ENCODE measurements at regions not wholly inside any gene's neighbourhood (a gene's known extent, or its start where the extent isn't known, plus 50 kb on each side); places are given as distances from the start of the nearest gene placed in this dataset.

DNA sequence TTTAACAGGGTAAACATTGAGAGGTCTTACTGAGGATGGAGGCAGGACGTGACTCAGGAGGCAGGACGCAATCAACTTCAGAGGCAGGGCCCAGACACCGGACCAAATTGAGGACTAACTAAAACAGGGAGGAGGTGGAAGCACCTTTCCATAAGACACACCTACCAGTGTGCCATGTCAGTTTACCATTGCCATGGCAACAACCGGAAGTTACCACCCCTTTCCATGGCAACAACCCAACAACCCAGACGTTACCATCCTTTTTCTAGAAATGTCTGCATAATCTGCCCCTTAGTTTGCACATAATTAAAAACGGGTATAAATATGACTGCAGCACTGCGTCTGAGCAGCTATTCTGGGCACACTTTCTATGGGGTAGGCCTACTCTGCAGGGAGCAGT, 53.5 kb upstream of the SOX21 start:
- no peaks in the 10 kb centered on the region for H3K36me3 Mint-ChIP-seq (ENCODE audit: low read depth, unreplicated experiment)
- no peak overlapping the region for H3K27ac Mint-ChIP-seq (ENCODE audit: unreplicated experiment)
- no peaks in the 10 kb centered on the region for H3K4me1 Mint-ChIP-seq (ENCODE audit: unreplicated experiment)
- DNase-seq (ENCODE audit: low spot score): no peak
- no peak overlapping the region for H3K4me3 Mint-ChIP-seq (ENCODE audit: unreplicated experiment)
- TF ChIP-seq, protein P1, sequence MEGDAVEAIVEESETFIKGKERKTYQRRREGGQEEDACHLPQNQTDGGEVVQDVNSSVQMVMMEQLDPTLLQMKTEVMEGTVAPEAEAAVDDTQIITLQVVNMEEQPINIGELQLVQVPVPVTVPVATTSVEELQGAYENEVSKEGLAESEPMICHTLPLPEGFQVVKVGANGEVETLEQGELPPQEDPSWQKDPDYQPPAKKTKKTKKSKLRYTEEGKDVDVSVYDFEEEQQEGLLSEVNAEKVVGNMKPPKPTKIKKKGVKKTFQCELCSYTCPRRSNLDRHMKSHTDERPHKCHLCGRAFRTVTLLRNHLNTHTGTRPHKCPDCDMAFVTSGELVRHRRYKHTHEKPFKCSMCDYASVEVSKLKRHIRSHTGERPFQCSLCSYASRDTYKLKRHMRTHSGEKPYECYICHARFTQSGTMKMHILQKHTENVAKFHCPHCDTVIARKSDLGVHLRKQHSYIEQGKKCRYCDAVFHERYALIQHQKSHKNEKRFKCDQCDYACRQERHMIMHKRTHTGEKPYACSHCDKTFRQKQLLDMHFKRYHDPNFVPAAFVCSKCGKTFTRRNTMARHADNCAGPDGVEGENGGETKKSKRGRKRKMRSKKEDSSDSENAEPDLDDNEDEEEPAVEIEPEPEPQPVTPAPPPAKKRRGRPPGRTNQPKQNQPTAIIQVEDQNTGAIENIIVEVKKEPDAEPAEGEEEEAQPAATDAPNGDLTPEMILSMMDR (IDR thresholded peaks at IDR 0.05; ENCODE audit: unreplicated experiment): no peak
- H3K27me3 Mint-ChIP-seq (ENCODE audit: unreplicated experiment): peaks cover 2% of the 10 kb centered on the region
- no peaks in the 10 kb centered on the region for H3K9me3 Mint-ChIP-seq (ENCODE audit: unreplicated experiment)

DNA sequence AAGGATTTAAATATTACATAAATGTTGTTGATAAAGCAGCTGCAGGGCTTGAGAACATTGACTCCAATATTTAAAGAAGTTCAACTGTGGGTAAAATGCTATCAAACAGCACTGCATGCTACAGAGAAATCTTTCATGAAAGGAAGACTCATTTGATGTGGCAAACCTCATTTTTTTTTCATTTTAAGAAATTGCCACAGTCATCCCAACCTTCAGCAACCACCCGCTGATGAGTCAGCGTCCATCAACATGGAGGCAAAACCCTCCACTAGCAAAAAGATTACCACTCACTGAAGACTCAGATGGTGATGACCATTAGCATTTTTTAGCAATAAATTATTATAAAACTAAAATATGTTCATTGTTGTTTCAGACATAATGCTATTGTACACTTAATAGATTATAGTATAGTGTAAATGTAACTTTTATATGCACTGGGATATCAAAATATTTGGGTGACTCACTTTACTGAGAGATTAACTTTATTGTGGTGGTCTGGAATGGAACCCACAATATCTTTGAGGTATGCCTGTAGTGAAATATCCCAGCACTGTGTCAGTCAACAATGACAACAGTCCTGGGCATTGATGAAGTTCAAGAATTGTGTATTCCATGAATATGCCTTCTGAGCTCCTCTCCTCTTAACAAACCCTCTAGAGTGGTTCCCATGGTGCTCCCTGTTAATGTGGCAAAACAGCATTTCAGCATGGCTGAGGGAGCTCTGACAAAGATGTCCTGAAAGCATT, 52.4 kb upstream of the SOX21 start:
- Mint-ChIP-seq H3K4me1 (ENCODE audit: unreplicated experiment) (no peaks in the 10 kb centered on the region), H3K36me3 (ENCODE audit: low read depth, unreplicated experiment) (no peaks in the 10 kb centered on the region), H3K27me3 (ENCODE audit: unreplicated experiment) (peaks cover 2% of the 10 kb centered on the region), H3K27ac (ENCODE audit: unreplicated experiment) (no peak overlapping the region), H3K9me3 (ENCODE audit: unreplicated experiment) (no peaks in the 10 kb centered on the region), H3K4me3 (ENCODE audit: unreplicated experiment) (no peak overlapping the region)
- TF ChIP-seq, protein P1 (IDR thresholded peaks at IDR 0.05; ENCODE audit: unreplicated experiment): no peak
- DNase-seq (ENCODE audit: low spot score): no peak

Data from endothelial cell (in vitro differentiated cells).